OCI-LY7 (cell line): ENCODE measurements at regions not wholly inside any gene's neighbourhood (a gene's known extent, or its start where the extent isn't known, plus 50 kb on each side); places are given as distances from the start of the nearest gene placed in this dataset.

Experiments used
- BruUV-seq: library from RNA; stranded (reverse); fragments of 400-500 nt; replicated peaks from 2 replicates; lab custom pipeline; 2021; lab: Mats Ljungman, UMichigan
- CTCF ChIA-PET: fragments of 300-600 bp; sonication (Branson Sonifier 250); formaldehyde crosslinking; loops from one replicate; lab custom pipeline; 2022; ENCODE audit warnings: antibody characterized with exemption; ENCODE audit not compliant: unreplicated experiment; lab: Charles Lee
- POLR2A ChIA-PET: fragments of 300-600 bp; sonication (Branson Sonifier 250); formaldehyde crosslinking; loops from one replicate; lab custom pipeline; 2022; ENCODE audit warnings: antibody characterized with exemption; lab: Charles Lee
- DNase-seq: peaks from one replicate; pipeline ENCODE4 v3.0.0-alpha.2; 2015; ENCODE audit warnings: low spot score
- H2AFZ ChIP-seq: fragments of 200-600 bp; sonication (generic), shearing (Covaris generic); 2 replicates; pipeline ENCODE4 v1.6.1; 2014; ENCODE audit warnings: mild to moderate bottlenecking, antibody characterized with exemption, low read length, moderate library complexity
- H3K27ac ChIP-seq: fragments of 200-600 bp; sonication (generic); 2 replicates; pipeline ENCODE4 v1.5.1; 2014; ENCODE audit warnings: mixed run types, low read depth, mild to moderate bottlenecking, moderate library complexity, low read length, inconsistent platforms; ENCODE audit not compliant: poor library complexity, severe bottlenecking
- H3K36me3 ChIP-seq: fragments of 200-600 bp; sonication (generic); 2 replicates; pipeline ENCODE4 v1.6.1; 2014; ENCODE audit warnings: mild to moderate bottlenecking, antibody characterized with exemption, low read length, moderate library complexity, mixed read lengths; ENCODE audit not compliant: insufficient read depth
- H3K4me1 ChIP-seq: fragments of 200-600 bp; sonication (generic); 2 replicates; pipeline ENCODE4 v1.5.1; 2014; ENCODE audit warnings: mild to moderate bottlenecking, low read length; ENCODE audit not compliant: insufficient read depth, poor library complexity, severe bottlenecking
- H3K4me2 ChIP-seq: fragments of 200-600 bp; sonication (generic); 2 replicates; pipeline ENCODE4 v1.6.1; 2014; ENCODE audit warnings: mild to moderate bottlenecking, low read length
- H3K4me3 ChIP-seq: fragments of 200-600 bp; sonication (generic); 2 replicates; pipeline ENCODE4 v1.5.1; 2014; ENCODE audit warnings: mild to moderate bottlenecking, low read depth, low read length; ENCODE audit not compliant: poor library complexity, severe bottlenecking
- H3K79me2 ChIP-seq: fragments of 200-600 bp; sonication (generic); 2 replicates; pipeline ENCODE4 v1.6.1; 2016; ENCODE audit warnings: low read depth, mild to moderate bottlenecking, low read length, moderate library complexity, mixed read lengths; ENCODE audit not compliant: insufficient read depth
- H3K9me2 ChIP-seq: fragments of 200-600 bp; sonication (generic); 2 replicates; pipeline ENCODE4 v1.6.1; 2016; ENCODE audit warnings: mild to moderate bottlenecking, low read length, mixed read lengths; ENCODE audit not compliant: insufficient read depth
- H3K9me3 ChIP-seq: fragments of 200-600 bp; sonication (generic); 2 replicates; pipeline ENCODE4 v1.6.1; 2014; ENCODE audit warnings: mild to moderate bottlenecking, mixed run types, low read length, mixed read lengths
- H4K20me1 ChIP-seq: fragments of 200-600 bp; sonication (generic); 2 replicates; pipeline ENCODE4 v1.6.1; 2014; ENCODE audit warnings: mild to moderate bottlenecking, antibody characterized with exemption, low read length, moderate library complexity, mixed read lengths; ENCODE audit not compliant: insufficient read depth
- EZH2phosphoT487 ChIP-seq: fragments of 200-600 bp; sonication (generic); IDR thresholded peaks from 2 replicates; pipeline ENCODE4 v1.6.1; 2018; ENCODE audit warnings: low read depth, borderline replicate concordance, mild to moderate bottlenecking, mixed run types, antibody characterized with exemption, low read length, moderate library complexity, mixed read lengths
- intact Hi-C: fragments of 100-400 bp; cut with micrococcal nuclease; formaldehyde crosslinking; loops from one replicate; pipeline ENCODE4 v1.10.0; 2022; ENCODE audit not compliant: unreplicated experiment
- TF ChIP-seq, protein P1 (sequence below): fragments of 200-600 bp; sonication (generic); conservative IDR thresholded peaks from 2 replicates; pipeline ENCODE4 v1.5.1; 2014; ENCODE audit warnings: mild to moderate bottlenecking, antibody characterized with exemption, low read length, moderate library complexity, mixed read lengths

DNA sequence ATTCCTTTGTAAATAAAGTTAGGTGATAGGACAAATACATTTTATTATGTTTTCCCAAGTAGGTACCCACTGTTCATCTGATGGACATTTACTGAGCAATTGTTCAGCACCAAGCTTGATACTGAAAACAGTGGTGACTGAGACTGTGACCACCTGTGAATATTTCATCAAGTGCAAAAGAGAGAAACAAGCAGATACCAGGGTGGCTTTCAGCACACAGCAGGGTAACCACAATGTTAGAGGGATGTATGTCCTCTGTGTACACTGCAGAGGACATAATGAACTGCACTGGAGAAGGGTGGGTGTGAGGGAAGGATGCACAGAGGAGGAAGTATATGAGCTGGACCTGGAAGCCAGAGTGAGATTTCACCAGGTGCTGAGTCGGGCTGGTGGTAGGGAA is 411.8 kb downstream of the RAD51AP2 start:
- H3K9me3 ChIP-seq: no peaks in the 10 kb centered on the region
- POLR2A ChIA-PET: no interaction called here
- DNase-seq: no peak
- no TSS peak for BruUV-seq
- H4K20me1 ChIP-seq: no peaks in the 10 kb centered on the region; the same call in 1 of the 2 replicates
- H3K4me3 ChIP-seq: no peak overlapping the region
- TF ChIP-seq EZH2phosphoT487: no peak
- TF ChIP-seq, protein P1, sequence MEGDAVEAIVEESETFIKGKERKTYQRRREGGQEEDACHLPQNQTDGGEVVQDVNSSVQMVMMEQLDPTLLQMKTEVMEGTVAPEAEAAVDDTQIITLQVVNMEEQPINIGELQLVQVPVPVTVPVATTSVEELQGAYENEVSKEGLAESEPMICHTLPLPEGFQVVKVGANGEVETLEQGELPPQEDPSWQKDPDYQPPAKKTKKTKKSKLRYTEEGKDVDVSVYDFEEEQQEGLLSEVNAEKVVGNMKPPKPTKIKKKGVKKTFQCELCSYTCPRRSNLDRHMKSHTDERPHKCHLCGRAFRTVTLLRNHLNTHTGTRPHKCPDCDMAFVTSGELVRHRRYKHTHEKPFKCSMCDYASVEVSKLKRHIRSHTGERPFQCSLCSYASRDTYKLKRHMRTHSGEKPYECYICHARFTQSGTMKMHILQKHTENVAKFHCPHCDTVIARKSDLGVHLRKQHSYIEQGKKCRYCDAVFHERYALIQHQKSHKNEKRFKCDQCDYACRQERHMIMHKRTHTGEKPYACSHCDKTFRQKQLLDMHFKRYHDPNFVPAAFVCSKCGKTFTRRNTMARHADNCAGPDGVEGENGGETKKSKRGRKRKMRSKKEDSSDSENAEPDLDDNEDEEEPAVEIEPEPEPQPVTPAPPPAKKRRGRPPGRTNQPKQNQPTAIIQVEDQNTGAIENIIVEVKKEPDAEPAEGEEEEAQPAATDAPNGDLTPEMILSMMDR: no peak
- no peak overlapping the region for H3K4me2 ChIP-seq
- no peaks in the 10 kb centered on the region for H3K79me2 ChIP-seq
- no peaks in the 10 kb centered on the region for H3K9me2 ChIP-seq
- H2AFZ ChIP-seq: no peak overlapping the region
- no peak overlapping the region for H3K27ac ChIP-seq
- CTCF ChIA-PET: no interaction called here
- intact Hi-C loops: no loop called here
- H3K4me1 ChIP-seq: peaks cover 4% of the 10 kb centered on the region
- H3K36me3 ChIP-seq: no peaks in the 10 kb centered on the region

DNA sequence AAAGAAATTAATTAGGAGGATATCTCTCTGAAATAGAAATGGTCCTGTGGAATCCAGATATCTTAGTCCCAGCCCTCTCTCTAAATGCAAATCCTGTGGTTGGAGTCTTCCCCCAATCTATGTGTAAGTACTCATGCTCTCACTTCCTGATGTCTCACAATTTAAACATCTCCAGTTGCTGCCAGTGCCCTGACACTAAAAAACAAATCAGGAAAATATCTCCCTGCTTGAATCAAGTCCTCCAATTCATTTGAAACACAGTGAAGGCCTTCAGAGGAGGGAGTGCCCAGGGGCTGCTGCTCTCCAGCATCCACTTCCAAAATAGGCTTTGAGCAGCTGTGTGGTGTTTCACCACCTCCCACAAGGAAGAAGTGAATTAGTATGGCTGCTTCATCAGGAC is 413.8 kb downstream of the RAD51AP2 start:
- no peak overlapping the region for H2AFZ ChIP-seq
- H3K36me3 ChIP-seq: no peaks in the 10 kb centered on the region
- ChIA-PET CTCF (no interaction called here), POLR2A (interaction anchor here (0.6 to 0.7 kb wide), 4 partner anchors 19 to 131 kb away, joined by 3 to 4 read pairs (median 3); no protein-coding TSS in a partner anchor)
- no peak overlapping the region for H3K4me3 ChIP-seq
- TF ChIP-seq, protein P1: no peak
- no peak for TF ChIP-seq EZH2phosphoT487
- peaks cover 4% of the 10 kb centered on the region for H3K4me1 ChIP-seq
- intact Hi-C loops: no loop called here
- no peak overlapping the region for H3K4me2 ChIP-seq
- no peaks in the 10 kb centered on the region; the same call in 1 of the 2 replicates for H4K20me1 ChIP-seq
- H3K9me2 ChIP-seq: no peaks in the 10 kb centered on the region
- H3K79me2 ChIP-seq: no peaks in the 10 kb centered on the region
- H3K27ac ChIP-seq: no peak overlapping the region
- no TSS peak for BruUV-seq
- no peaks in the 10 kb centered on the region for H3K9me3 ChIP-seq
- DNase-seq: no peak

DNA sequence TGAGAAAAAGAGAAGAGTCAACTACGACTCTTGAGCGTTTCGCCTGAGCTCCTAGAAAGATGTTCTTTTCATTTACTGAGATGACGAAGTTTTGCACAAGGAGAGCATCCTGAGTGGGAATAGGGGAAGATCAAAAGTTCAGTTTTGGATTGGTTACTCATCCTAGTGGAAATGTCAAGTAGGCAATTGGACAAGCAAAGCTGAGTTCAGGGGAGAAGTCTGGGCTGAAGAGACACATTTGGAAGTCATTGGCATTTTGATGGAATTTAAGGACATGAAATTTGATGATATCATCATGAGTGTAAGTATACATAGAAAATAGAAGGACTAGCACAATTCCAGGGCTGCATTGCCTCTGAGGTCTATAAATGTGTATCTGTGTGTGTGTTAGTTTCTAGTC is 416.6 kb downstream of the RAD51AP2 start:
- intact Hi-C loops: no loop called here

More for the DNA sequence above, 416.6 kb downstream of the RAD51AP2 start:
- no peak overlapping the region for H3K4me3 ChIP-seq
- no peaks in the 10 kb centered on the region for H3K9me3 ChIP-seq
- H3K79me2 ChIP-seq: no peaks in the 10 kb centered on the region
- no peak for DNase-seq
- ChIA-PET CTCF (no interaction called here), POLR2A (interaction anchor here (1.0 kb wide), 1 partner anchor 22 kb away, joined by 7 read pairs; no protein-coding TSS in a partner anchor)
- H4K20me1 ChIP-seq: no peaks in the 10 kb centered on the region
- BruUV-seq: no TSS peak
- no peak overlapping the region for H2AFZ ChIP-seq
- H3K9me2 ChIP-seq: no peaks in the 10 kb centered on the region
- peaks cover 4% of the 10 kb centered on the region for H3K4me1 ChIP-seq
- TF ChIP-seq EZH2phosphoT487: no peak
- TF ChIP-seq, protein P1: no peak
- H3K36me3 ChIP-seq: no peaks in the 10 kb centered on the region
- no peak overlapping the region for H3K4me2 ChIP-seq
- no peak overlapping the region for H3K27ac ChIP-seq
